Sigmoid colon (tissue), 6 donors: ENCODE measurements at regions not wholly inside any gene's neighbourhood (a gene's known extent, or its start where the extent isn't known, plus 50 kb on each side); places are given as distances from the start of the nearest gene placed in this dataset.

Experiments
- DNase-seq: peaks from one replicate; pipeline ENCODE4 v3.0.0-alpha.2; 2019
- H3K27ac ChIP-seq, 4 donors: fragments of 200-600 bp; sonication (generic); one replicate each; pipeline ENCODE4 v1.5.1; 2016 to 2019; ENCODE audit warnings: mild to moderate bottlenecking in 1 of 4
- H3K27me3 ChIP-seq, 3 donors: fragments of 200-600 bp; sonication (generic); one replicate each; pipeline ENCODE4 v1.5.1; 2019; ENCODE audit warnings: mild to moderate bottlenecking in 1 of 3
- H3K36me3 ChIP-seq, 4 donors: fragments of 200-600 bp; sonication (generic); one replicate each; pipeline ENCODE4 v1.5.1; 2016 to 2019
- H3K4me1 ChIP-seq, 4 donors: fragments of 200-600 bp; sonication (generic); one replicate each; pipeline ENCODE4 v1.5.1; 2017 to 2019
- H3K4me3 ChIP-seq, 4 donors: fragments of 200-600 bp; sonication (generic); one replicate each; pipeline ENCODE4 v1.5.1; 2017 to 2019; ENCODE audit warnings: mild to moderate bottlenecking in 2 of 4, moderate library complexity in 1 of 4
- H3K9me3 ChIP-seq, 4 donors: fragments of 200-600 bp in 3 of 4; sonication (generic) in 3 of 4; one replicate each; pipeline versions ENCODE4 v1.5.1 to v1.6.1; 2013 to 2019
- CTCF ChIP-seq, 4 experiments: fragments of 450-650 bp in 3 of 4; fragments of 200-600 bp in 1 of 4; IDR thresholded peaks; one replicate each; pipeline ENCODE4 v1.5.1; 2016 to 2019; ENCODE audit warnings: antibody characterized with exemption in 4 of 4, mild to moderate bottlenecking in 3 of 4, moderate library complexity in 2 of 4
- EP300 ChIP-seq, 4 donors: sonication (generic); formaldehyde crosslinking; IDR thresholded peaks; one replicate each; pipeline ENCODE4 v1.6.1; 2017; ENCODE audit warnings: antibody characterized with exemption in 4 of 4
- POLR2A ChIP-seq, 2 donors: fragments of 450-650 bp; IDR thresholded peaks; one replicate each; pipeline ENCODE4 v1.6.1; 2016; ENCODE audit warnings: antibody characterized with exemption in 2 of 2, mild to moderate bottlenecking in 2 of 2, moderate library complexity in 2 of 2
- POLR2AphosphoS5 ChIP-seq, 4 donors: sonication (generic); formaldehyde crosslinking; IDR thresholded peaks; one replicate each; pipeline ENCODE4 v1.6.1; 2017; ENCODE audit warnings: antibody characterized with exemption in 4 of 4
- WGBS, 2 donors: extraction: QIAGEN DNeasy Blood & Tissue Kit; methylation state at CpG; one replicate each; pipeline ENCODE4 v1.1.7; 2013; 5-methylcytosine and 5-hydroxymethylcytosine counted together
- intact Hi-C: fragments of 100-400 bp; cut with DNase I; formaldehyde crosslinking; loops from one replicate; pipeline ENCODE4 v1.15.1; 2023
- donor health status: healthy with polysubstance abuse.
- donor health status: healthy.

- DNase-seq: peak; percentile 76
- intact Hi-C loops: no loop called here
- 28 to 66% methylated on average over 2 of the region's 2 CpGs for WGBS, 2 donors
Observed at GRCh38 chr6:151154418-151154817, 85.3 kb upstream of the AKAP12 start.

GRCh38 chr6:151155095-151155494 lies 84.7 kb upstream of the AKAP12 start:
- no peak overlapping the region for H3K4me3 ChIP-seq
- peaks cover 0 to 10% (median 7%) of the 10 kb centered on the region in 4 donors for H3K4me1 ChIP-seq
- no peaks in the 10 kb centered on the region for H3K9me3 ChIP-seq
- 93 to 98% methylated on average over 1 of the region's 1 CpG for WGBS, 2 donors
- intact Hi-C loops: no loop called here
- no peaks in the 10 kb centered on the region for H3K36me3 ChIP-seq
- TF ChIP-seq CTCF (IDR thresholded peaks at IDR 0.05) (no peak), POLR2AphosphoS5 (IDR thresholded peaks at IDR 0.05) (no peak), EP300 (IDR thresholded peaks at IDR 0.05) (no peak), POLR2A (IDR thresholded peaks at IDR 0.05) (no peak)
- H3K27ac ChIP-seq: no peak overlapping the region
- no peaks in the 10 kb centered on the region for H3K27me3 ChIP-seq
- DNase-seq: no peak

More at GRCh38 chr6:151154418-151154817, 85.3 kb upstream of the AKAP12 start:
- no peak for TF ChIP-seq POLR2AphosphoS5 (IDR thresholded peaks at IDR 0.05)
- no peak for TF ChIP-seq CTCF (IDR thresholded peaks at IDR 0.05)
- no peak for TF ChIP-seq POLR2A (IDR thresholded peaks at IDR 0.05)
- no peak for TF ChIP-seq EP300 (IDR thresholded peaks at IDR 0.05)
- Histone ChIP-seq H3K4me1 (peaks cover 0 to 10% (median 7%) of the 10 kb centered on the region in 4 donors), H3K36me3 (no peaks in the 10 kb centered on the region), H3K9me3 (no peaks in the 10 kb centered on the region), H3K27ac (no peak overlapping the region), H3K27me3 (no peaks in the 10 kb centered on the region), H3K4me3 (no peak overlapping the region)

- Histone ChIP-seq H3K9me3 (no peaks in the 10 kb centered on the region), H3K4me3 (no peak overlapping the region), H3K36me3 (no peaks in the 10 kb centered on the region), H3K27ac (no peak overlapping the region), H3K27me3 (no peaks in the 10 kb centered on the region), H3K4me1 (no peaks in the 10 kb centered on the region)
- 58 to 72% methylated on average over 16 of the region's 16 CpGs for WGBS, 2 donors
- TF ChIP-seq EP300 (IDR thresholded peaks at IDR 0.05) (no peak), POLR2AphosphoS5 (IDR thresholded peaks at IDR 0.05) (no peak), POLR2A (IDR thresholded peaks at IDR 0.05) (no peak), CTCF (IDR thresholded peaks at IDR 0.05) (no peak)
- DNase-seq: no peak
- intact Hi-C loops: no loop called here
Observed at GRCh38 chr6:151160929-151161757, 78.6 kb upstream of the AKAP12 start.

GRCh38 chr6:151164383-151164782 lies 75.4 kb upstream of the AKAP12 start:
- no peaks in the 10 kb centered on the region for H3K9me3 ChIP-seq
- H3K4me1 ChIP-seq: no peaks in the 10 kb centered on the region
- 82 to 85% methylated on average over 7 of the region's 7 CpGs for WGBS, 2 donors
- no peak for TF ChIP-seq CTCF (IDR thresholded peaks at IDR 0.05)
- TF ChIP-seq POLR2AphosphoS5 (IDR thresholded peaks at IDR 0.05): no peak
- TF ChIP-seq EP300 (IDR thresholded peaks at IDR 0.05): no peak
- TF ChIP-seq POLR2A (IDR thresholded peaks at IDR 0.05): no peak
- no peak overlapping the region for H3K4me3 ChIP-seq
- H3K36me3 ChIP-seq: no peaks in the 10 kb centered on the region
- H3K27me3 ChIP-seq: no peaks in the 10 kb centered on the region
- no peak for DNase-seq
- H3K27ac ChIP-seq: no peak overlapping the region
- intact Hi-C loops: no loop called here
